Putamen (tissue), 1 donor: ENCODE measurements at regions not wholly inside any gene's neighbourhood (a gene's known extent, or its start where the extent isn't known, plus 50 kb on each side); places are given as distances from the start of the nearest gene placed in this dataset.
"Not testable (repeated sequence)": the region's sequence is repeated elsewhere in the genome, so short reads cannot be mapped to it uniquely, and the experiment has no call there.

Experiments used
- DNase-seq: peaks from one replicate; pipeline ENCODE4 v3.0.0-alpha.2; 2016; ENCODE audit warnings: low spot score

GRCh38 chr5:162990063-162990462, 447.3 kb upstream of the CCNG1 start:
- DNase-seq, result no peak

GRCh38 chr5:162990856-162991497, 446.4 kb upstream of the CCNG1 start:
- no peak for DNase-seq

- no peak for DNase-seq
These were observed 441.8 kb upstream of the CCNG1 start for GRCh38 chr5:162995568-162995967.

- no peak for DNase-seq
These were observed 441.3 kb upstream of the CCNG1 start for GRCh38 chr5:162996053-162996452.

GRCh38 chr5:163005949-163006348, 431.4 kb upstream of the CCNG1 start:
- DNase-seq, result no peak

- DNase-seq, result no peak
These were observed 414.7 kb upstream of the CCNG1 start for GRCh38 chr5:163022582-163023128.

GRCh38 chr5:163023846-163024245, 413.5 kb upstream of the CCNG1 start:
- DNase-seq, result no peak

- DNase-seq, result no peak
These were observed 412.5 kb upstream of the CCNG1 start for GRCh38 chr5:163024936-163025335.

GRCh38 chr5:163033656-163034055, 403.7 kb upstream of the CCNG1 start:
- DNase-seq, result no peak

- DNase-seq, result no peak
These were observed 396.1 kb upstream of the CCNG1 start for GRCh38 chr5:163041254-163041653.

GRCh38 chr5:163079618-163080017, 357.8 kb upstream of the CCNG1 start:
- no peak for DNase-seq

GRCh38 chr5:163089230-163089629, 348.2 kb upstream of the CCNG1 start:
- DNase-seq, result no peak

GRCh38 chr5:163089926-163090325, 347.5 kb upstream of the CCNG1 start:
- no peak for DNase-seq

- no peak for DNase-seq
These were observed 342.8 kb upstream of the CCNG1 start for GRCh38 chr5:163094492-163095180.

GRCh38 chr5:163104464-163104863, 332.9 kb upstream of the CCNG1 start:
- no peak for DNase-seq

- peak; percentile 36 for DNase-seq
These were observed 331.9 kb upstream of the CCNG1 start for GRCh38 chr5:163105456-163105855.

GRCh38 chr5:163106098-163106497, 331.3 kb upstream of the CCNG1 start:
- DNase-seq, result no peak

- no peak for DNase-seq
These were observed 329.0 kb upstream of the CCNG1 start for GRCh38 chr5:163108351-163108750.

GRCh38 chr5:163115011-163115410, 322.4 kb upstream of the CCNG1 start:
- DNase-seq, result no peak

GRCh38 chr5:163116618-163117017, 320.8 kb upstream of the CCNG1 start:
- not testable (repeated sequence) for DNase-seq

- DNase-seq, result no peak
These were observed 303.3 kb upstream of the CCNG1 start for GRCh38 chr5:163134061-163134460.

GRCh38 chr5:163135849-163136248, 301.5 kb upstream of the CCNG1 start:
- DNase-seq, result no peak

- DNase-seq, result no peak
These were observed 275.9 kb upstream of the CCNG1 start for GRCh38 chr5:163161512-163161911.

GRCh38 chr5:163162645-163163044, 274.8 kb upstream of the CCNG1 start:
- no peak for DNase-seq
